ENCODE measurements at regions not wholly inside any gene's neighbourhood (a gene's known extent, or its start where the extent isn't known, plus 50 kb on each side); places are given as distances from the start of the nearest gene placed in this dataset.

GRCh38 chrX:120001787-120002186, 58.2 kb upstream of the NKAP start:
- TF ChIP-seq EZH2 (IDR thresholded peaks at IDR 0.05; ENCODE audit: low read length), result no peak
- TF ChIP-seq CTCF (optimal IDR thresholded peaks at IDR 0.05 in 1 of 3, IDR thresholded peaks at IDR 0.05 in 1 of 3, conservative IDR thresholded peaks at IDR 0.05 in 1 of 3; ENCODE audit: extremely low read depth in 1 of 3, insufficient read depth in 2 of 3, low read length in 3 of 3), result no peak
